ENCODE measurements at regions not wholly inside any gene's neighbourhood (a gene's known extent, or its start where the extent isn't known, plus 50 kb on each side); places are given as distances from the start of the nearest gene placed in this dataset.

GRCh38 chr6:148053796-148054195 is 288.8 kb upstream of the SASH1 start:
- H3K4me3 ChIP-seq (ENCODE audit: insufficient read depth, low read depth, low read length): no peak overlapping the region
- no peak overlapping the region for H3K14ac ChIP-seq (replicated peaks; ENCODE audit: low read depth, low read length)
- no peaks in the 10 kb centered on the region for H3K27me3 ChIP-seq (ENCODE audit: control insufficient read depth, insufficient read depth, low read length)
- H2BK120ac ChIP-seq (ENCODE audit: low read depth, low read length): no peak overlapping the region
- H3K9ac ChIP-seq (ENCODE audit: low read depth, low read length): no peak overlapping the region
- H2AK9ac ChIP-seq (replicated peaks; ENCODE audit: low read depth, low read length, poor library complexity): no peak overlapping the region
- DNase-seq: no peak
- H3K56ac ChIP-seq (ENCODE audit: extremely low read depth, insufficient read depth, low read length): no peak overlapping the region
- ChIA-PET CTCF (no interaction called here), POLR2A (ENCODE audit: unreplicated experiment) (no interaction called here)
- intact Hi-C loops (cut with micrococcal nuclease): no loop called here
- in situ Hi-C loops (cut with MboI; ENCODE audit: low sequenced_read_pairs): no loop called here
- no peak overlapping the region for H4K8ac ChIP-seq (ENCODE audit: low read depth in 2 of 2, low read length in 2 of 2)
- dilution Hi-C loops (cut with HindIII; ENCODE audit: low sequenced_read_pairs, unreplicated experiment): no loop called here
- no peak overlapping the region for H2BK15ac ChIP-seq (ENCODE audit: low read depth, low read length)
- H3K27ac ChIP-seq (ENCODE audit: insufficient read depth, low read length): no peak overlapping the region
- ATAC-seq (ENCODE audit: low read depth): no peak
- no peak overlapping the region for H2AFZ ChIP-seq (replicated peaks; ENCODE audit: low read length, poor library complexity)
- no TSS peak for BruUV-seq (replicated peaks)
- H2BK5ac ChIP-seq (ENCODE audit: low read depth, low read length, poor library complexity, severe bottlenecking): no peak overlapping the region
- no peak overlapping the region for H2BK20ac ChIP-seq (ENCODE audit: low read depth, low read length)
- no peaks in the 10 kb centered on the region for H3K9me1 ChIP-seq (ENCODE audit: insufficient read depth, low read length)
- no peaks in the 10 kb centered on the region for H3K79me1 ChIP-seq (ENCODE audit: low read depth in 1 of 2, low read length in 2 of 2)
- no peaks in the 10 kb centered on the region for H3K4me1 ChIP-seq (ENCODE audit: control insufficient read depth, insufficient read depth, low read length)
- no peak overlapping the region for H2AK5ac ChIP-seq (ENCODE audit: low read depth, low read length)
- H3K9me3 ChIP-seq (ENCODE audit: control insufficient read depth, insufficient read depth, low read length): no peaks in the 10 kb centered on the region
- no peak overlapping the region for H3K23ac ChIP-seq (ENCODE audit: low read depth, low read length)
- H3K4me2 ChIP-seq (ENCODE audit: low read depth, low read length): no peak overlapping the region
- no peak overlapping the region for H3K18ac ChIP-seq (ENCODE audit: low read depth, low read length)
- no peak overlapping the region for H4K5ac ChIP-seq (ENCODE audit: low read depth, low read length)
- no peak overlapping the region for H4K91ac ChIP-seq (ENCODE audit: insufficient read depth, low read depth, low read length)
- H3K4ac ChIP-seq (ENCODE audit: low read depth, low read length): no peak overlapping the region
- no peaks in the 10 kb centered on the region for H4K20me1 ChIP-seq (ENCODE audit: insufficient read depth, low read length)
- TF ChIP-seq MAFK (IDR thresholded peaks at IDR 0.05; ENCODE audit: low read depth, low read length): 0 out of 2 replicates have a peak, but pooled peaks have one; percentile 1
- TF ChIP-seq CTCF (conservative IDR thresholded peaks at IDR 0.05; ENCODE audit: low read depth, low read length): no peak
- H3K36me3 ChIP-seq (ENCODE audit: control insufficient read depth, insufficient read depth, low read length): no peaks in the 10 kb centered on the region

Data from IMR-90 (cell line).